Gastroesophageal sphincter (tissue), 3 donors: ENCODE measurements at regions not wholly inside any gene's neighbourhood (a gene's known extent, or its start where the extent isn't known, plus 50 kb on each side); places are given as distances from the start of the nearest gene placed in this dataset.

Experiments used
- EP300 ChIP-seq: sonication (generic); formaldehyde crosslinking; IDR thresholded peaks from one replicate; pipeline ENCODE4 v1.6.1; 2017; ENCODE audit warnings: antibody characterized with exemption, mild to moderate bottlenecking
- POLR2A ChIP-seq, 2 donors: fragments of 450-650 bp; IDR thresholded peaks; one replicate each; pipeline ENCODE4 v1.6.1; 2017; ENCODE audit warnings: antibody characterized with exemption in 2 of 2, mild to moderate bottlenecking in 2 of 2, moderate library complexity in 1 of 2
- POLR2AphosphoS5 ChIP-seq: sonication (generic); formaldehyde crosslinking; IDR thresholded peaks from one replicate; pipeline ENCODE4 v1.6.1; 2017; ENCODE audit warnings: antibody characterized with exemption
- TF ChIP-seq, protein P1 (sequence below), 4 experiments: fragments of 200-600 bp in 2 of 4; fragments of 450-650 bp in 2 of 4; sonication (generic) in 1 of 4; IDR thresholded peaks; one replicate each; pipeline ENCODE4 v1.5.1; 2017 to 2019; ENCODE audit warnings: antibody characterized with exemption in 4 of 4, mild to moderate bottlenecking in 2 of 4, moderate library complexity in 2 of 4

DNA sequence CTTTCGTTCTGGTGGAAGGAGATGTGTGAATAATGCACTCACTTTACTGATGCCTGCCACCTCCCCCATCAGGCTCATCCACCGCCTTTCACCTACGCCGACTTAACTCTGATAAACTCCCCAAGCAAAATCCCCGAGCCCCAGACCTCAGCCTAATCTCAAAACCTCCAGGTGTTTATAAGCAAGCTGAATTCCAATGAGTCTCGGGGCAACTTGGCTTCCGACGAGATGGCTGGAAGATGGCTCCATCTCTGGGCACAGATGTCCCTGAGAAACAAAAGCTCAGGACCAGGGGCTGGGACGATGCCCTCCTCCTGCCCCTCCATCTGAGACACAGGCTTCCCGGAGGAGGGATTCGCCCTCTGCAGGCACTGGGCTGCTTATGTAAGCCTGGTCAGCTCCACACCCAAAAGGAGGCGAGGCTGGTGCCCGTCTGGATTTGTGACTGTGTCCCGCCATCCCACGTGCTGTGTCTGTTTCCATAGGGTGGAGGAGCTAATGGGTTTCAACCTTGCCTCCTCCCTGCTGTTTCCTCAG lies 386.4 kb upstream of the TNRC6C start:
- TF ChIP-seq, protein P1, sequence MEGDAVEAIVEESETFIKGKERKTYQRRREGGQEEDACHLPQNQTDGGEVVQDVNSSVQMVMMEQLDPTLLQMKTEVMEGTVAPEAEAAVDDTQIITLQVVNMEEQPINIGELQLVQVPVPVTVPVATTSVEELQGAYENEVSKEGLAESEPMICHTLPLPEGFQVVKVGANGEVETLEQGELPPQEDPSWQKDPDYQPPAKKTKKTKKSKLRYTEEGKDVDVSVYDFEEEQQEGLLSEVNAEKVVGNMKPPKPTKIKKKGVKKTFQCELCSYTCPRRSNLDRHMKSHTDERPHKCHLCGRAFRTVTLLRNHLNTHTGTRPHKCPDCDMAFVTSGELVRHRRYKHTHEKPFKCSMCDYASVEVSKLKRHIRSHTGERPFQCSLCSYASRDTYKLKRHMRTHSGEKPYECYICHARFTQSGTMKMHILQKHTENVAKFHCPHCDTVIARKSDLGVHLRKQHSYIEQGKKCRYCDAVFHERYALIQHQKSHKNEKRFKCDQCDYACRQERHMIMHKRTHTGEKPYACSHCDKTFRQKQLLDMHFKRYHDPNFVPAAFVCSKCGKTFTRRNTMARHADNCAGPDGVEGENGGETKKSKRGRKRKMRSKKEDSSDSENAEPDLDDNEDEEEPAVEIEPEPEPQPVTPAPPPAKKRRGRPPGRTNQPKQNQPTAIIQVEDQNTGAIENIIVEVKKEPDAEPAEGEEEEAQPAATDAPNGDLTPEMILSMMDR (IDR thresholded peaks at IDR 0.05) = no peak
- no peak for TF ChIP-seq POLR2AphosphoS5
- TF ChIP-seq POLR2A (IDR thresholded peaks at IDR 0.05) = no peak
- TF ChIP-seq EP300 = no peak
